ENCODE measurements at regions not wholly inside any gene's neighbourhood (a gene's known extent, or its start where the extent isn't known, plus 50 kb on each side); places are given as distances from the start of the nearest gene placed in this dataset.

- peak in 2 of 3 experiments; percentile 9 to 14; a peak in 2 of 4 replicates for TF ChIP-seq CTCF (IDR thresholded peaks at IDR 0.05; ENCODE audit: control extremely low read depth in 1 of 3, insufficient read depth in 1 of 3, low read depth in 1 of 3, low read length in 3 of 3)
- no peak for TF ChIP-seq TEAD4 (IDR thresholded peaks at IDR 0.05; ENCODE audit: low read depth, low read length)
- TF ChIP-seq CHD2 (IDR thresholded peaks at IDR 0.05; ENCODE audit: low read length): no peak
- peak; percentile 52; the same call in 1 of the 2 replicates for TF ChIP-seq POLR2AphosphoS5 (IDR thresholded peaks at IDR 0.05; ENCODE audit: low read depth, low read length)
- TF ChIP-seq TAF1 (IDR thresholded peaks at IDR 0.05; ENCODE audit: low read depth, low read length): no peak
Measured at GRCh38 chr12:125329239-125330102, 264.2 kb downstream of the AACS start.
